ENCODE measurements at regions not wholly inside any gene's neighbourhood (a gene's known extent, or its start where the extent isn't known, plus 50 kb on each side); places are given as distances from the start of the nearest gene placed in this dataset.

DNA sequence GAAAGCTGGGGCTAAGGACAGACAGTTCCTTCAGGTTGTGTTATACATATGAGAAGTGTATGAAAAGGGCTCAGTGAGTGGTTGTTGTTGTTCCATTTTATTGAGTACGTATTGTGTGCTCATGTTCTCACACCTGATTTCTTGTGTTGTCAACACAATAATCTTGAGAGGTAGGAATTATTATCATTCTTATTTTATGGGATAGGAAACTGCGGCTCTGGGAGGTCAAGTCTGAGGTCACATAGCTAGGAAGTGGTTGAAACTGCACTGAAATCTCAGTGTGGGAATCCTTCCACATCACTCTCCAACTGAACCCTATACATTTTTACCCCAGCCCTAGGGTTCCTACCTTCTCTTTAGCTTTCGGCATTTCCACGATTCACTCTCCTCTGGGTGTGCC is 124.2 kb upstream of the CXCR4 start:
- DNase-seq (ENCODE audit: low read depth) = no peak

GRCh38 chr2:136239079-136239685 is 121.2 kb upstream of the CXCR4 start:
- DNase-seq (ENCODE audit: low read depth) = peak; percentile 8

DNA sequence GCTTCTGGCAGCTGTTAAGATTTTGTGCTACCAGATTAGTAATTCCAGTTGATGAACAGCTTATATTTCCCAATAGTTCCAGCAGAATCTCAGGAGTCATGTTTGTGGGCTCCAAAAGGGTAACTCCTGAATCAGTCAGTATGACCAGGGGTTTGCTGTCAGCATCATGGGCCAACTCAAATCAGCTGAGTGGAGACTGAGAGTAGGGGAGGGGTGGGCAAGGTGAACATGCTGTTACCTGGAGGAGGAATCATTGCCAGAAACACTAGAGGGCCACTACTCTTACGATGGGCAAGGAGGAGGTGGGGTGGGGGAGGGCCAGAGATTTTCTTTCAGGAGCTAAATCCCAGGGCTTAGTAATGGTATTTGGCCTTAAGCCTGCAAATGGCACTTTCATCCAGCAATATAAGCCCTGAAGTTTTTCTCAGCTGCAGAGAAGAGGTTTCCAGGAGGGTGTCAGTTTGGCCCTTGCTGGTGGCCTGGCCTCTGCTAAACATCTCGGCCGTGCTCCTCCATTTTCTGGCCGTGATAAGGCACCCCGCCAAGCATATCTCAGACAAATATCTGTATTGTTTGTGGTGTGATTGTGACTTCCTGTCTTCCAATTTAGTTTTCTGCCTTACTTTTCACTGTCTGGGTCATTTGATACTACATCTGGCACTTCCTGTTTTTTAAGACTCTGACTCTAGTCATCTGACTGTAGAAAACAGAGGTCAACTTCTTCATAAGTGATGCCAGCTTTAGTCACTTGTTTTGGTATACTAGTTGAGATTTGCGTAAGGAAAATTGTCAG is 120.5 kb upstream of the CXCR4 start:
- DNase-seq (ENCODE audit: low read depth) = peak; percentile 25

DNA sequence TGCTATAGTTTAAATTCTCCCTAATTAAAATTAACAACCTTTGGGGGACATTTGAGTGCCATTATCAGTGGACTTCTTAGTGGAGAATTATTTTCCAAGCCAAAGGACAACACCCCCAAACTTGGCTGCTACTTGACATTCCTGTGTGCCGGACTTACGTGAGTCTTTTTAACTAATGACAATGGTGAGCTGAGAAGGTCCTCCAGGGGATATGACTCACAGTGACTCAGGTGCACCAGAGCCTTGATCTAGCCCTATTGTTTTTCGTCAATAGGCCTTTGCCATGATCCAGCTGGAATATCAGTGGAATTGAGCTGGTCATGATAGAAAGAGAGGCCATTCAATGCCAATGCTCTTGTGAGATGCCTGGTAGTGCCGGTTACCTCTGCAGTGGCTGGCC is 118.1 kb upstream of the CXCR4 start:
- no peak for DNase-seq (ENCODE audit: low read depth)

GRCh38 chr2:136235546-136235945 is 117.6 kb upstream of the CXCR4 start:
- no peak for DNase-seq (ENCODE audit: low read depth)

DNA sequence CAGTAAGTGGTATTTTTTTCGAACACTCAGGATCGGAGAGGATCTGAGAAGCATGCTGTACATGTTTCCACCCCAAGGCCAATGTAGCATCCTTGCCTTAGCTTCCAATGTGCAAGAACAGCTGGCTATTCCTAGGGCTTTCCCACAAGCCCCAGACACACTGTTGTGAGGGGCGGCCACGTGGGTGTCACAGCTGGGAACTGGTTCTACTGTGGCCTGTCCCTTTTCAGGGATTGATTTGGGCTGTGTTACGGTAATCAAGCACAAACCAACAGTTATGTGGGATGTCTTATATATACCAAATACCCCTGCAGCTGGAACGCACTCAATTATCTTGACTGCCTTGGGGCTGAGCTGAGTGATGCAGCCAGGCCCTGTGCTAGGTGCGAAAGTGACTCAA is 116.3 kb upstream of the CXCR4 start:
- DNase-seq (ENCODE audit: low read depth) = no peak

GRCh38 chr2:136233298-136233697 is 115.3 kb upstream of the CXCR4 start:
- no peak for DNase-seq (ENCODE audit: low read depth)

DNA sequence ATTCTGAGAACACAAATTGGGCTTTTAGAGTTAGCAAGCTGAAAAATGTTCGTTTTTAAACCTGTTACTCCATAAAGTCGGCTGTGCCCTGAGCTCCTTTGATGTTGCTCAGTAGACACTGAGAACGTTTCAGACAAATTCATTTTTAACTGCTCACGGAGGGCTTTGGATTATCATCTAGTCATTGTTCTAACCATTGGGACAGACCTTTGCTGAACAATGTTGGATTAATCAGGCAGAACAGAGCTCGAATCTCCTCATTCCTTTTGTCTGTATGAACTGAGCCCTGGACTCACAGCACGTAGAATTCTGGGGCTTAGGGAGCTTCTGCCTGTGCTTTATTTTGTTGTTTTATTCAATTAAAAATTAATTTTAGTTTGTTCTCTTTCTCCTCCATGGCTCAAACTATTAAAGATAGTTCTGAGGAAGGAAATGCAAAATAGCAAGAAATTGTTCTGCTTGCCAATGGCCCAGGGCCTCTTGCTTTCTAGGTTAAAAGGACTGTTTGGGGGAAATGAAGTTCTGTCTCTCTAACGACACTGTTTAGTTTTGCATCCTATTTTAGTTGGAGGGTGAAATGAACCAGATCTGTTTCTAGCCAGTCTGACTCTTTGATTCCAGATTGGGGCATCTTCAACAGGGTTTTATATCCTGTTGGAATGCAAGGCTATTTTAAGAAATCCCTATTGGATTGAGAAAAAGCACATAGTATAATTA is 114.7 kb upstream of the CXCR4 start:
- no peak for DNase-seq (ENCODE audit: low read depth)

DNA sequence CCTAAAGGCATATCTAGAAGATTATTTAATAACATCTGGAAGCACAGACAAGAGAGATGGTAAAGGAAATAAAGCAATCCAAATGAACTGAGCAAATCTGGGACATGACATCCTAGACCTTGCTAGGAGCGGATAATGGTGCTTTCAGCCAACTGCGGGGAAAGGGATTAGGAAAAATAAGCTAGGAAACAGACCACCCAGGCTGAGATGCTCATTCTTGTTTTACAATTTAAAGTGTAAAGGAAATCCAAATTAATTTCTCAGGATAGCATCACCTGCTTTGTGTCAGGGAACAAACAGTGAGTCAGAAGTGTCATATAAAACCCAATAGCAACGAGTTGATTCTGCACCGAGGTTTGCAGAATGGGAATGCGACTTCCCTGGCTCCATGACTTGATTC is 112.5 kb upstream of the CXCR4 start:
- no peak for DNase-seq (ENCODE audit: low read depth)

DNA sequence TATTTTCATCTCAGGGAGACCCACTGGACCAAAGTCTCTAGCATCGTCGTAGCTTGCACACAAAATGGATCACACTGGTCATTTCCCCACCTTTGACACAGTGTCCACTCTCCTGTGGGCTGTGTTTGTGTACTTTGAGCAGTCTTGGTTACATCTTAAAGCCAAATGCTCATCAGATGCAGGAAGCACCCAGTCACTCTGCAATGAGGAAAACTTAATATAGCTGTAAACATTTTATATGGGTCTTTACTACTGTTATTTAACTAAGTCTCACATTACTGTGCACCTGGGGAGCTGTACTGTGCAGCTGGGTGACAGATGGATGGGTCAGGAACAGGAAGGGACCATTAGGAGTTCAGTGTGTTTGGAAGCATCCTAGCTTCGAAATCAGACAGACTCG is 109.0 kb upstream of the CXCR4 start:
- no peak for DNase-seq (ENCODE audit: low read depth)

DNA sequence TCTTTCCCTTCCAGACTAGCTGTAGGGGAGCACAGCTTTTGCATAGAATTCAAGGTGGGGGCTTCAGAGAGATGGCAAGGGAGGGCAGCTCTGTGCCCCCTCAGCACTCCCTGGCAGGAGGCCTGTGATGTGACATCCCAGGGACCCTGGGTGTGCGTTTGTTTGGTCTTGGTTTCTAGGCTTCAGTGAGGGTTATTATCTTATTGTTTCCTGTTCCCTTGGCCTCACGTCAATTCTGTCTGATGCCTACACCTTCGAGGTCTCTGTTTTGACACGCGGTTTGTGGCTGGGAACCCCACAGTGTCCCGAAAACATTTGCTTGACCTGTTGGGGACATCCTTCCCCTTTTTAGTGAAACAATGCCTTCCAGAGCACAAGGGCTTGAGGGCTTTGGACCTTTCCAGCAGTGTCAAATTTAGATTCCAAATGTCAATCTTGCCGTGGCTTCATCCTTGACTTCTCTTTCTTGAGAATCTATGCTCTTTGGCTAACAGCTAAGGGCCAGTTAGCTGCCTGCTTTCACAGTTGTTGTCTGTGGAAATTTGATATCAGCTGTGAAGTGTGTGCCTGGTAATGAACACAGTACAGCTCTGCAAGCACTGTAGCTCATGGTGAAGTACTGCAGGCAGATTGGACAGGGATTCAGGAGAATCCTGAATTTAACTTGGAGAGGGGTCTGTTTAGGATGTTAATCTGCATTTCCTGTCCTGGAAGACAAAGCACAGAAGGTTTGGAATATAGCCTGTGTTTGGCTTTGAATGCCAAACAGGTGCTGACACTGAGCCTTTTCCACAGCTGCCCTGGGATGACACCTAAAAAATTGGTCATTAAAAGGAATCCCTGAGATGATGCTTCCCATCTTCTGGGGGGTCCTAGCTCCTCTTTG is 108.2 kb upstream of the CXCR4 start:
- peak; percentile 26 for DNase-seq (ENCODE audit: low read depth)

DNA sequence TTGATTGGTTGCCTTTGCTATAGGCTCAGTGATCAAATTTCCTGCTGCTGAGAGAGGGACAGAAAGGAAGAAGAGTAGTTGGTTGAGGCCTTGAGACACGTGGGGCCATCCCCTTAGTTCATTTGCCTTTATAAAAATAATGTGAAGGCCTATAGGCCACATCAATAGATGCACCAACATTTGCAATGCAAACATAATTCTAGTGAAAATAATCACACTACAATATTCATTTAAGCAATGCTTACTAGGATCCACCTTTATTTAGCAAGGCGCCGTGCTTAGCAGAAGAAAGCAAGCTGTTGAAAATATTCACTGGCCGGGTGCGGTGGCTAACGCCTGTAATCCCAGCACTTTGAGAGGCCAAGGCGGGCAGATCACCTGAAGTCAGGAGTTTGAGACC is 105.3 kb upstream of the CXCR4 start:
- DNase-seq (ENCODE audit: low read depth) = no peak

GRCh38 chr2:136222862-136223261 is 104.9 kb upstream of the CXCR4 start:
- DNase-seq (ENCODE audit: low read depth) = no peak

DNA sequence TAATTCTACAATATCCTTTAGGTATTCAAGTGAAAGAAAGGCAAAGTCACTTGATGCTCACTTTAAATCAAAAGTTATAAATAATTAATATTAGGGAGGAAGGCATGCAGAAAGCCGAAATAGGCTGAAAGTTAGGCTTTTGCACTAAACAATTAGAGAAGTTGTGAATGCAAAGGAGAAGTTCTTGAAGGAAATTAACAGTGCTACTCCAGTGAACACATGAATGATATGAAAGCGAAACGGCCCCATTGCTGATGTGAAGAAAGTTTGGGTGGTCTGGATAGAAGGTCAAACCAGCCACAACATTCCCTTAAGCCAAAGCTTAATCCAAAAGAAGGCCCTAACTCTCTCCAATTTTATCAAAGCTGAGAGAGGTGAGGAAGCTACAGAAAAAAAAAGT is 103.1 kb upstream of the CXCR4 start:
- no peak for DNase-seq (ENCODE audit: low read depth)

DNA sequence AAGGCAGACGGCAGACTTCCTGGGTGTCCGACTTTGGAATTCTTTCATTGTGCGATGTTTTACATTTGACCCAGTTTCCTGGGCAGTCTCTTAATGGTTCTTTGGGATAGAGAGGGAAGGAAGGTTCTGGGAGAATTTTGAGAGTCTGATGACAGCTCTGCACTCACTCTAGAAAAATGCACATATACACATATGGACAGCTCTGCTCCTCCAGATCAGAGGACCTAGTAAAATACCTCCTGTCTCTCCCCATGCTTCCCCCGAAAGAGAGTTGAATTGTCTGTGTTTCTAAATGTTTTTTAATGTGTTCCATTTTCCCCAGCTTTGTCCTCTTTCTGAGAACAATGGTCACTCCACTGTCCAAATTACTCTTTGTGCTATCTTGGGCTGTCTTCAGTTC is 102.0 kb upstream of the CXCR4 start:
- DNase-seq (ENCODE audit: low read depth) = no peak

DNA sequence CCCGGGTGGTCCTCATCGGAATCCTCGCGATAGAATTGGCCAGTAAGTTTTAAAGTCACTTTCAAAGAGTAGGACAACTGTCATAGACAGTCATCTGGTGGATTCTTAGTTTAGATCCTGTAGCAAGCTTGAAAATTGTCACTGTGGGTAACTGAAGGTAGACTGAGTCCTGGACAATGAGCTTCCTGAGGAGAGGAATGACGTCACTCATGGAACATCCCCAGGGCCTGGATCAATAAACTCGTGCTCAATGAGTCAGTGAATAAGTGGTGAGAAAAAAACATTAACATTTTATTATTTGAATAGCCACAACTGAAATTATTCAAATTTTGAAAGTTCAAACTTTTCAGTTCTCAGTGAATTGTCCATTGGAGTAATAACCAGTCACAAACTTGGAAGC is 101.4 kb upstream of the CXCR4 start:
- DNase-seq (ENCODE audit: low read depth) = no peak

DNA sequence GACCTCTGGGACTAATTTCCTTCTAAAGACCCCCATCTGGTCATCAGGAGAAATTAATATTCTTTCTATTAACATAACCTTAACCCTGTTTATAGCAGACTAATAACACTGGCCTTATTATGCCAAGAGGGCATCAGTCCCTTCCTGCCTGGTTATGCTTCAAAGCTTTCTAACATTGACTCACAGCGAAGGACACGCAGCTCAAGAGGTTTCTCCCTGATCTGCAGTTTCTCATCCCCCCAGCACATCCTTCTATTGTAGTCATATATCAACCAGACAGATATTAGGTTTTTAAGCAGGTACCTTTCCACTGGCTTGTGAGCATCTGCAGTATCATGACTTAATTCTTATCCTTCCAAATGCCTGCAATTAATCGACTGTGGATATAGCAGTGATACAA is 100.0 kb upstream of the CXCR4 start:
- DNase-seq (ENCODE audit: low read depth) = no peak

DNA sequence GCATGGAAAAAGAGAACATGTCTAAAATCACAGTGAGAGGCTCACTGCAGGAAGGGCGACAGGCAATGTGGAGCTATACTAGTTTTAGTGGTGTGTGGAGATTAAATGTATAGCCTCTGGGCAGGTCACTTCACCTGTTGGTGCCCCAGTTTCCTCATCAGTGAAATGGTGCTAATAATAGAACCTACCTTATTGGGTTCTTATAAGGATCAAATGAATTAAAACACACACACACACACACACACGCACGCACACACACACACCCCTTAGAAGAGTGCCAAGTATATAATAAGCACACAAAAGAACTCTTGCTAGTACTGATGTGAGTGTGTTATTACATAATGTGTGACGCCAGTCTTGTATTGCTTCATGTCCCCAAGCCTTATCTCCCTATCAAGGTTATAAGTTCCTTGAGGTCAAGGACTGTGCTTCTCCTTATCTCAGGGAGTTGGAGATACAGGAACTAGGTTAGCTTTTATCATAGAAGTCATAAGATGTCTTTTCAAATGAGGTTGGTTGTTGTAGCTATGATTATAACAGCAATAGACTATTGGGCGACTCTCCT is 98.0 kb upstream of the CXCR4 start:
- no peak for DNase-seq (ENCODE audit: low read depth)

DNA sequence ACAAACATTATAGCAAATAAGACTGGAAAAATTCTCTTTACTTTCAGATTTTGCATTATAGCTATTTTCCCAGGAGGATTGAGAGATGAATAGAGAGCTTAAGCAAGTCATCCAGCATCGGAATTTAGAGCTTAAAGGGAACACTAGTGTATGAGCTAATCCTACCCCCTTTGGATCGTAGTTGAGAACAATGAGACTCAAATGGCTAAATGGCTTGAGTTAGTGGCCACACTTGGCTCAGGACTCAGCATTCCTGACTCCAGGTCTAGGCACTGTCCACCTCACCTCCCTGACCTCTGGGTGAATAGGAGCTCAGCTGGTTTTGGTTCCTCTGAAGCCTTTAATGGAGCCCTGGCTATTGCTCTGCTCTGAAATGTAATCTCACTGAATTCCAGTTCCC is 97.5 kb upstream of the CXCR4 start:
- no peak for DNase-seq (ENCODE audit: low read depth)

- DNase-seq (ENCODE audit: low read depth) = no peak
Measured at GRCh38 chr2:136214307-136215200, 96.6 kb upstream of the CXCR4 start.

- DNase-seq (ENCODE audit: low read depth) = no peak
Measured at GRCh38 chr2:136213836-136214235, 95.9 kb upstream of the CXCR4 start.
